H9 (cell line): ENCODE measurements at regions not wholly inside any gene's neighbourhood (a gene's known extent, or its start where the extent isn't known, plus 50 kb on each side); places are given as distances from the start of the nearest gene placed in this dataset.

Source experiments
- DNase-seq: peaks from one replicate; pipeline ENCODE4 v3.0.0-alpha.2; 2017
- H2AFZ ChIP-seq: one replicate; pipeline ENCODE4 v1.6.1; 2013; ENCODE audit warnings: mild to moderate bottlenecking, low read length, control low read depth, moderate library complexity
- H2AK5ac ChIP-seq: 2 replicates; pipeline ENCODE4 v1.6.1; 2013; ENCODE audit warnings: low read length, control low read depth, mixed read lengths; ENCODE audit not compliant: insufficient read length
- H2BK120ac ChIP-seq: one replicate; pipeline ENCODE4 v1.6.1; 2013; ENCODE audit warnings: low read depth, mild to moderate bottlenecking, low read length, control low read depth, inconsistent platforms; ENCODE audit not compliant: poor library complexity, severe bottlenecking
- H2BK12ac ChIP-seq: 2 replicates; pipeline ENCODE4 v1.6.1; 2013; ENCODE audit warnings: low read length, control low read depth, mixed read lengths, low read depth; ENCODE audit not compliant: insufficient read length
- H2BK15ac ChIP-seq: 2 replicates; pipeline ENCODE4 v1.6.1; 2013; ENCODE audit warnings: low read depth, low read length, control low read depth
- H2BK20ac ChIP-seq: one replicate; pipeline ENCODE4 v1.6.1; 2013; ENCODE audit warnings: low read depth, mild to moderate bottlenecking, low read length, control low read depth, inconsistent platforms; ENCODE audit not compliant: poor library complexity, severe bottlenecking
- H2BK5ac ChIP-seq: 2 replicates; pipeline ENCODE4 v1.6.1; 2013; ENCODE audit warnings: low read length, control low read depth, mixed read lengths; ENCODE audit not compliant: insufficient read length
- H3K14ac ChIP-seq: 2 replicates; pipeline ENCODE4 v1.6.1; 2013; ENCODE audit warnings: low read length, control low read depth; ENCODE audit not compliant: insufficient read depth
- H3K18ac ChIP-seq: 2 replicates; pipeline ENCODE4 v1.6.1; 2013; ENCODE audit warnings: low read depth, mild to moderate bottlenecking, mixed read lengths, low read length, control low read depth; ENCODE audit not compliant: insufficient read length
- H3K23ac ChIP-seq: 2 replicates; pipeline ENCODE4 v1.6.1; 2013; ENCODE audit warnings: low read length, control low read depth, mixed read lengths, low read depth; ENCODE audit not compliant: insufficient read length
- H3K23me2 ChIP-seq: 2 replicates; pipeline ENCODE4 v1.6.1; 2013; ENCODE audit warnings: low read depth, mild to moderate bottlenecking, mixed read lengths, low read length, control low read depth; ENCODE audit not compliant: insufficient read length, poor library complexity, severe bottlenecking
- H3K27ac ChIP-seq: 2 replicates; pipeline ENCODE4 v1.5.1; 2013; ENCODE audit warnings: low read length, control low read depth, mixed read lengths, low read depth; ENCODE audit not compliant: insufficient read length
- H3K27me3 ChIP-seq: 2 replicates; pipeline ENCODE4 v1.6.1; 2013; ENCODE audit warnings: low read length, control low read depth, inconsistent platforms; ENCODE audit not compliant: insufficient read depth
- H3K4ac ChIP-seq: 2 replicates; pipeline ENCODE4 v1.6.1; 2013; ENCODE audit warnings: low read depth, mild to moderate bottlenecking, control low read depth, inconsistent platforms, low read length, moderate library complexity
- H3K4me1 ChIP-seq: 2 replicates; pipeline ENCODE4 v1.6.1; 2013; ENCODE audit warnings: low read length, control low read depth, inconsistent platforms; ENCODE audit not compliant: insufficient read depth
- H3K4me2 ChIP-seq: 2 replicates; pipeline ENCODE4 v1.6.1; 2013; ENCODE audit warnings: low read length, control low read depth, mixed read lengths; ENCODE audit not compliant: insufficient read length, insufficient read depth
- H3K56ac ChIP-seq: 2 replicates; pipeline ENCODE4 v1.6.1; 2013; ENCODE audit warnings: low read depth, mild to moderate bottlenecking, mixed read lengths, low read length, control low read depth; ENCODE audit not compliant: insufficient read length
- H3K79me1 ChIP-seq: 2 replicates; pipeline ENCODE4 v1.6.1; 2013; ENCODE audit warnings: low read depth, mild to moderate bottlenecking, moderate library complexity, low read length, control low read depth, inconsistent platforms; ENCODE audit not compliant: insufficient read depth, poor library complexity, severe bottlenecking
- H3K79me2 ChIP-seq: 2 replicates; pipeline ENCODE4 v1.6.1; 2013; ENCODE audit warnings: low read length, control low read depth, inconsistent platforms; ENCODE audit not compliant: insufficient read depth
- H3K9ac ChIP-seq: 2 replicates; pipeline ENCODE4 v1.6.1; 2013; ENCODE audit warnings: low read length, control low read depth, mixed read lengths; ENCODE audit not compliant: insufficient read length; ENCODE audit errors: extremely low read depth
- H3K9me3 ChIP-seq: one replicate; pipeline ENCODE4 v1.6.1; 2013; ENCODE audit warnings: low read depth, low read length, inconsistent platforms; ENCODE audit not compliant: control insufficient read depth
- H3T11ph ChIP-seq: one replicate; pipeline ENCODE4 v1.6.1; 2013; ENCODE audit warnings: mild to moderate bottlenecking, low read length, control low read depth, inconsistent platforms
- H4K20me1 ChIP-seq: one replicate; pipeline ENCODE4 v1.6.1; 2013; ENCODE audit not compliant: control insufficient read depth, insufficient read length, insufficient read depth
- H4K5ac ChIP-seq: 2 replicates; pipeline ENCODE4 v1.6.1; 2013; ENCODE audit warnings: low read depth, mild to moderate bottlenecking, mixed read lengths, low read length, control low read depth; ENCODE audit not compliant: insufficient read length
- H4K8ac ChIP-seq: replicated peaks from 2 replicates; pipeline ENCODE4 v1.6.1; 2013; ENCODE audit warnings: low read length, control low read depth, mixed read lengths, low read depth; ENCODE audit not compliant: insufficient read length
- H4K91ac ChIP-seq: 2 replicates; pipeline ENCODE4 v1.6.1; 2013; ENCODE audit warnings: low read depth, mild to moderate bottlenecking, moderate library complexity, mixed read lengths, low read length, control low read depth; ENCODE audit not compliant: insufficient read length
- H3K27ac Mint-ChIP-seq, 3 experiments: 2 replicates in 2 of 3; 3 replicates in 1 of 3; pipeline ENCODE4 v1.8.0; 2020 to 2021; ENCODE audit warnings: mixed read lengths in 3 of 3, mild to moderate bottlenecking in 1 of 3, moderate library complexity in 1 of 3
- H3K27me3 Mint-ChIP-seq: 2 replicates; pipeline ENCODE4 v1.8.0; 2021; ENCODE audit warnings: low read depth, mild to moderate bottlenecking, moderate library complexity, mixed read lengths
- H3K36me3 Mint-ChIP-seq, 3 experiments: 2 replicates in 2 of 3; 3 replicates in 1 of 3; pipeline ENCODE4 v1.8.0; 2020 to 2021; ENCODE audit warnings: low read depth in 3 of 3, mixed read lengths in 3 of 3; ENCODE audit not compliant: insufficient read depth in 1 of 3
- H3K4me1 Mint-ChIP-seq, 2 experiments: 2 replicates each; pipeline ENCODE4 v1.8.0; 2020; ENCODE audit warnings: mixed read lengths in 2 of 2
- H3K4me3 Mint-ChIP-seq, 2 experiments: 2 replicates in 1 of 2; 3 replicates in 1 of 2; pipeline ENCODE4 v1.8.0; 2020 to 2021; ENCODE audit warnings: mild to moderate bottlenecking in 2 of 2, mixed read lengths in 2 of 2, moderate library complexity in 1 of 2
- H3K9me3 Mint-ChIP-seq, 2 experiments: 2 replicates in 1 of 2; 3 replicates in 1 of 2; pipeline ENCODE4 v1.8.0; 2020; ENCODE audit warnings: mild to moderate bottlenecking in 2 of 2, mixed read lengths in 2 of 2, moderate library complexity in 1 of 2
- CTCF ChIP-seq: fragments of 200-600 bp; sonication (generic); conservative IDR thresholded peaks from 3 replicates; pipeline ENCODE4 v1.8.0; 2021; ENCODE audit warnings: antibody characterized with exemption, mild to moderate bottlenecking

- no peak overlapping the region for H3K18ac ChIP-seq
- no peak overlapping the region for H3T11ph ChIP-seq
- no peak overlapping the region for H4K5ac ChIP-seq
- peaks cover 5 to 12% (median 6%) of the 10 kb centered on the region in 3 experiments for H3K36me3 Mint-ChIP-seq
- no peak overlapping the region for H3K14ac ChIP-seq
- H3K56ac ChIP-seq, result no peak overlapping the region
- H2BK15ac ChIP-seq, result no peak overlapping the region
- H3K79me1 ChIP-seq, result no peaks in the 10 kb centered on the region
- no peak overlapping the region for H3K4ac ChIP-seq
- H3K27me3 ChIP-seq, result no peaks in the 10 kb centered on the region
- no peak overlapping the region for H3K4me3 Mint-ChIP-seq
- no peak overlapping the region; a peak in 1 of 7 replicates for H3K27ac Mint-ChIP-seq
- H3K27me3 Mint-ChIP-seq, result no peaks in the 10 kb centered on the region
- no peak overlapping the region for H3K27ac ChIP-seq
- H4K20me1 ChIP-seq, result no peaks in the 10 kb centered on the region
- H4K8ac ChIP-seq, result no peak overlapping the region
- H2BK5ac ChIP-seq, result no peak overlapping the region
- H2BK120ac ChIP-seq, result no peak overlapping the region
- no peak overlapping the region for H3K4me2 ChIP-seq
- TF ChIP-seq CTCF, result no peak
- no peaks in the 10 kb centered on the region for H3K23me2 ChIP-seq
- no peak for DNase-seq
- no peak overlapping the region for H2AK5ac ChIP-seq
- H2BK20ac ChIP-seq, result no peak overlapping the region
- H3K23ac ChIP-seq, result no peak overlapping the region
- no peaks in the 10 kb centered on the region for H3K4me1 ChIP-seq
- no peak overlapping the region for H3K9ac ChIP-seq
- no peaks in the 10 kb centered on the region for H3K9me3 ChIP-seq
- no peak overlapping the region for H2BK12ac ChIP-seq
- H3K79me2 ChIP-seq, result no peaks in the 10 kb centered on the region
- no peak overlapping the region for H4K91ac ChIP-seq
- H2AFZ ChIP-seq, result no peak overlapping the region
- H3K9me3 Mint-ChIP-seq, result peaks cover 8% of the 10 kb centered on the region in 2 experiments
- H3K4me1 Mint-ChIP-seq, result peaks cover 3 to 9% of the 10 kb centered on the region in 2 experiments; a peak in 2 of 4 replicates
These were observed 818.3 kb upstream of the POT1 start for GRCh38 chr7:125747966-125748365.
